NCI-H187 (cell line): ENCODE measurements at regions not wholly inside any gene's neighbourhood (a gene's known extent, or its start where the extent isn't known, plus 50 kb on each side); places are given as distances from the start of the nearest gene placed in this dataset.

Source experiments
- DNase-seq, 2 experiments: peaks; one replicate each; lab custom pipeline; 2025; lab: John Stamatoyannopoulos, UW

DNA sequence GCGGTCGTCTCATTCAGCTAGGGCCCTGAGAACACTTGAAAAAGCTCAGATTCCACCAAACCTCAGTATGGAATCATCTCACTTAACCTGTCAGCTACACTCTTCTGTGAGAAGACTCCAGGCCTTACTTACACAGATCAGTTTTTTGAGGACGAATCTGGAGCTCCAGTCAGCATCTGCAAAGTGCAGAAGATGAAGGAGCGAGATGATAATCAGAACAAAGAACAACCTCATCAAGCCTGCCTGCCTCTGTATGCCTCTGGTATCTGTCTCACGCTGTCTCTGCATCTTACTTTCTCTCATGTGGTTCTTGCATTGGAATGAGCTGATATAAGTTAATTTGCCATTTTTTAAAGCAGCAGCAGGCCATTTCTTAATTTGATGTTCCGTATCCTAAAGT lies 444.1 kb upstream of the LRATD1 start:
- no peak for DNase-seq

DNA sequence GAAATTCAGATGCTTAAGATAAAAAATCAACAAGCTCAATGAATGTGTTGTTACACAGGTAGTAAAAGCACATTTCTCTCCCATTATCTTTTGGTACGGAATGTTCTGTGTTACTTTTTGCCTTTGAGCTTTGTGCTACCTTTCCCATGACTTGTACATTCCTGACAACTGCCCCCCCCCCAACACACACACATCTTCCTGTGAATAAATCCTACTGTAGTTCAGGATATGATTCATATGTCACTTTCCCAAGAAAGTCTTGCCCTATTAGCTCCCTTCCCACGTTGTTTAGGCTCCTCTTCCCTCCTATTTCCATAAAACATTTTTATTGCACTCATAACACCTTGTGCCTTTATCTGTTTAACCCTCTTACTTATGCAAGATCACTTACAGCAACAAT lies 442.6 kb upstream of the LRATD1 start:
- no peak for DNase-seq

DNA sequence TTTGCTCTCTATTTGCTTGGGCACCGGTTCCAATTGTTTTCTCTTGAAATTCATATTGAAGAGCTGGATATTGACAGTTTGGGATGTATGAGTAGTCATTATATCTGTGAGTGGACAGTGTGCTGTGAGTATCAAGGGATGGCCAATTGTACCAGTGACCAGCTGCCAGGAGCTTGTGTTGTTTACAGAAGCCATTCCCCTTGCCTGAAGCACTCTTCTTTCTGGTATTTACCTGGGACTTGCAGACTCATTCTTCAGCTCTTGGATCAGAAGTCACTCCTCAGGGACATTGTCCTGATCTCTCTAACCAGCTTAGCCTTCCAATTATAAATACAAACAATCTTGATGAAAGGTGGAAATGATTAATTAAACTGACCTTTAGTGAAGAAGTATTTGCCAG lies 438.3 kb upstream of the LRATD1 start:
- DNase-seq, result no peak

DNA sequence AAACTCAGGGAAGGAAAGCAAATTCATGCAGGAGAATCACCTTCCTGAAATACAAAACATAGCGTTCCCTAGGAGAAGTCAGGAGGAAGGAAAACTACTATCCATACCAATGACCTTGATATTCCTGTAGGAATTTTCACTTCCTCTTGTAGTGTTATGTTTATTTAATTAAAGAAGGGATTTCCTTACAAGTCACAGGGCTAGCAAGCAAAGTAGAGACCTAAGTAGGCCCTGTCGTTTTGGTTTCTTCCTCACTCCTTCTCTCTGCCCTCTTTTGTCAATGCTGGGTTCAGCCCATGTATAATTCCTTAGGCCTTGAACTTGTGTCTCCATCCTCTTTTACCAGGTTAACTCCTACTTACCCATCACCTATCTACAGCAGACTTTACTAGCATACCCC lies 435.2 kb upstream of the LRATD1 start:
- DNase-seq, result no peak

DNA sequence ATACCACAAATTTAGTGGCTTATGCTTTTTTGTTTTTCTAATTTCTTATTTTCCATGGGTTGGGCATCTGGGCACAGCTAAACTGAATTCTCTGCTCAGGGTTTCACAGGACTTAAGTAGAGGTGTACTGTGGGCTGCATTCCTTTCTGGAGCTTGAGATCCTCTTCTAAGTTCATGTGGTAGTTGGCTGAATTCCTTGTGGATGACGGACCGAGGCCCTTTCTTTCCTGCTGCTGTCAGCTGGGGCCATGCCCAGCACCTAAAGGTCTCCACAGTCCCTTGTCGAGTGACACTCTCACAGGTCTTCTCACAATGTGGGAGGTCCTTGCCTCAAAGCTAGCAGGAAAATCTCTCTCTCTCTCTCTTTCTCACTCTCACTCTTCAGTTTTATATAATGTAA lies 433.5 kb upstream of the LRATD1 start:
- no peak for DNase-seq

DNA sequence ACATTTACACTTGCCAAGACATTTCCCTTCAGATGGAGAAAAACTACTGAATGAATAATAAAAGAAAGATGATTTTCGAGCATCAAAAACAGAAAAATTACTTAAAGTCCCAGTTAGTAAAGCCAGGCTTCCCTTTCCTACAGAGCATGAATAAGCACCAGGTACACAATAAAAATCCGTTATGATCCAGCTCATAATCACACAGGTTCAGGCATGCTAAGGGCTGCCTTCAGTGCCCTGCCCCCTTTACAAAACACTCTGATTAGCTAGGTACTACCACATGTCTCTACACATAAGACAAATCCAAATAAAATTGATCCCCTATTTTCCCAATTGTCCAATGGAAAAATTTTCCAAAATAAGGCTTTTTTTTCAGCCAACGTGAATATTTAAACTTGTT lies 413.2 kb upstream of the LRATD1 start:
- no peak for DNase-seq

GRCh38 chr2:14220101-14220500 lies 412.4 kb upstream of the LRATD1 start:
- DNase-seq, result no peak

- no peak for DNase-seq
Measured at GRCh38 chr2:14221466-14221865, 411.1 kb upstream of the LRATD1 start.

DNA sequence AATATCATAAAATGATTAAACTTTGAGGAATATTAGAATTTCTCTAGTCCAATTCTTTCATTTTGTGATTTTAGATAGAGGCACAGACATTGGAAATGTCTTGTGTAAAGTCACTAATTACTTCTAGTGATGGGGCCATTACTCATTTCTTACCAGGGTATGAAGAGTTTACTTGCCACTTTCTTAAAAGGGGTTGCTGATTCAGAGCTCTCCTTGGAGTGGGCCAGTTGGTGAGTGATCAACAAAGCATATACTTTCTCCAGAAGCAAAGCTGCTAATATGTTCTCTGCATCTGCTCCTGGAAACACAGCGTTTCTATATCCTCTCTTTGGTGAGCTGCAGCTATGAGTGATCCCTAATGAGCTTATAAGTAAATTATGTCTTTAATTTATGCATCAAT lies 408.9 kb upstream of the LRATD1 start:
- no peak for DNase-seq

DNA sequence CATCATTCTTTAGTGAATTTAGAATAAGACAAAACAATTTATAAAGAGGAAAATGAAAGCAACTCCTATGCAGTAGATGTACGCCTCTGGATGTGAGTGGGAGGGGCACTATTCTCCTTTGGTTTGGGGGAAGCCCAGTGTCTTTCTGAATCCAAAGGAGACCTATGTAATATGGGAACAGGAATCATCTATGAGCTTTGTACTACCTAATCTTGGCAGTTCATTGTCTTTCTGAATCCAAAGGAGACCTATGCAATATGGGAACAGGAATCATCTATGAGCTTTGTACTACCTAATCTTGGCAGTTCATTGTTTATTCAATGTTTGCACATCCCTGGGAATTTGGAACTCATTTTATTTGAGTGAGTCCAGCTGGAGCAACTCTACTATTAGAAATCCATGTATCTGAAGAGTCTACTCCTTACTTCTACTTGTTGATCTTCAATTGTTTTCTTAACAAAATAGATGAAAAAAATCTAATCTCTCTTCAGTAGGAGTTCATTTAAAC lies 401.1 kb upstream of the LRATD1 start:
- DNase-seq, result no peak

GRCh38 chr2:14232217-14232616 lies 400.3 kb upstream of the LRATD1 start:
- DNase-seq, result no peak

- DNase-seq, result no peak
Measured at GRCh38 chr2:14234911-14235310, 397.6 kb upstream of the LRATD1 start.

GRCh38 chr2:14235667-14236066 lies 396.9 kb upstream of the LRATD1 start:
- no peak for DNase-seq

- no peak for DNase-seq
Measured at GRCh38 chr2:14237902-14238301, 394.6 kb upstream of the LRATD1 start.

- DNase-seq, result no peak
Measured at GRCh38 chr2:14239605-14240004, 392.9 kb upstream of the LRATD1 start.

GRCh38 chr2:14240868-14241267 lies 391.6 kb upstream of the LRATD1 start:
- DNase-seq, result no peak

GRCh38 chr2:14245901-14246300 lies 386.6 kb upstream of the LRATD1 start:
- DNase-seq, result no peak

DNA sequence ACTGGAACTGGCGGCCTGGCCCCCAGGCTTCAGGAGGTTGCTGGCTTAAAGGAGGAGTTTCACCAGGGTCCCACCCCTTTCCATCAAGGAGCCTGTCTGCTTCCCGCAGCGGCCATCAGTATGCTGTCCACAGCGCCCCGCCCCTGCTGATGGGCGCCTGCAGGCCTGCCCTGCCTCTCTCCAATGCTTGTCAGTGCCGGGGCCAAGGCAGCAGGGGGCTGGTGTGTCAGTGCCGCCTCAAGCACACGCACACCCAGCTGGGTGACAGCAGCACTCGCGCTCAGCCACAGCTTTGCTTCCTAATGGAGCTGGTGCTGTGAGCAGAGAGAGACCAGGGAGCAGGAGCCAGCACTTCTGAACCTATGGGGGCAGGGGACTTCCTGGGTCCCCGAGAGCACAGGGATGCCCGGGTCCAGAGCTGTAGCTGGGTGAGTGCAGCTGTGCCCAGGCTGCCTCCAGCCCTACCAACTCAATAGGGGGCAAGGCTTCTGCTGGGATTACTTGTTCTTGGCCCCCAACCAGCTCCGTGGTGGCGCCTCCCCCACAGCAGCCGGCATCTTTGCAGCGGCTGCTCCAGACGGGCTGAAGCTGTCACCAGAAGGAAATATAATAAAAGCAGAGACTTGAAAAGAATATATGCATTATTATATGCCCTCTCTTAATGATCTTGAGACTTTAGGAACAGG lies 377.2 kb upstream of the LRATD1 start:
- DNase-seq, result no peak

DNA sequence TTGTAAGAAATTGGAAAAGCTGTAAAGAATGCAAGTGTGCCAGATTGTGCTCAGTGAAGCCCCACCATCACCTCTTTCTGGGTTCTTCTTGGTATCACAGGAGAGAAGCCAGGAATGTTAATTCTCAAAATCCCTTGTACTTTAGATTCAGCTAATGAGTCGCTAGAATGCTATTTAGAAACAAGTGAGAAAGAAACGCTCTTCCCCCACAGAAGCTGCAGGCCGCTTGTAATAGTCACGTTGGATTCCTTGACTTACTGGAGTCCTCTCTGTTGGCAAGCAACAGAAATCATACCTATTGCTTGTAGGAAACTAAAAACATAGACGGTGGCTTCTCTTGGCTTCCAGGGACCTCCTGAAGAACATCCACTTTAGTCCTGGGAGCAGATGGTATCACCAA lies 375.6 kb upstream of the LRATD1 start:
- no peak for DNase-seq

- DNase-seq, result no peak
Measured at GRCh38 chr2:14257801-14258507, 374.6 kb upstream of the LRATD1 start.

DNA sequence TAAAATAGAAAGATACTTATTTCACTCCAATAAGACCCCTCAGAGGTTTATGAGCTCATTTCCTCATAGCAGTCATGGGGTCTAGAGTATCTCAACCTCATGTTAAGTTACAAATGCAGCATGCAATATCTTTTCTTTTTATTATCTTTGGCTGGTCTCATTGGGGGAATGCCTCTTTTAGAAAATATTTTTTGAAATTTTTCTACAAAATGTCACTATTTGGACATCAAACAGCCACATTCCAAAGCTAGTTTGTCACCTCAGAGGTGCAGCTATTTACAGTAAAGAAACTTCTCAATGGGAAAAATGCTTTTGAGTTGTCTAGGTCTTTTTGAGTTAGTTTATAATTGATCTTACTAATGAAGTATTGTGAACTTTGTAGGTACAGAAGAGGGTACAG lies 370.7 kb upstream of the LRATD1 start:
- no peak for DNase-seq

- no peak for DNase-seq
Measured at GRCh38 chr2:14263053-14263452, 369.5 kb upstream of the LRATD1 start.

GRCh38 chr2:14270036-14270582 lies 362.4 kb upstream of the LRATD1 start:
- no peak for DNase-seq
